Epithelial cell of proximal tubule (primary cell): ENCODE measurements at regions not wholly inside any gene's neighbourhood (a gene's known extent, or its start where the extent isn't known, plus 50 kb on each side); places are given as distances from the start of the nearest gene placed in this dataset.

ENCODE experiments used
- DNase-seq: peaks from one replicate; pipeline ENCODE4 v3.0.0-alpha.2; 2011; ENCODE audit warnings: low read depth
- H3K4me3 ChIP-seq: 2 replicates; pipeline ENCODE4 v1.5.1; 2011; ENCODE audit warnings: low read depth, mild to moderate bottlenecking, low read length
- TF ChIP-seq, protein P1 (sequence below): conservative IDR thresholded peaks from 2 replicates; pipeline ENCODE4 v1.5.1; 2012; ENCODE audit warnings: low read depth, mild to moderate bottlenecking, low read length

DNA sequence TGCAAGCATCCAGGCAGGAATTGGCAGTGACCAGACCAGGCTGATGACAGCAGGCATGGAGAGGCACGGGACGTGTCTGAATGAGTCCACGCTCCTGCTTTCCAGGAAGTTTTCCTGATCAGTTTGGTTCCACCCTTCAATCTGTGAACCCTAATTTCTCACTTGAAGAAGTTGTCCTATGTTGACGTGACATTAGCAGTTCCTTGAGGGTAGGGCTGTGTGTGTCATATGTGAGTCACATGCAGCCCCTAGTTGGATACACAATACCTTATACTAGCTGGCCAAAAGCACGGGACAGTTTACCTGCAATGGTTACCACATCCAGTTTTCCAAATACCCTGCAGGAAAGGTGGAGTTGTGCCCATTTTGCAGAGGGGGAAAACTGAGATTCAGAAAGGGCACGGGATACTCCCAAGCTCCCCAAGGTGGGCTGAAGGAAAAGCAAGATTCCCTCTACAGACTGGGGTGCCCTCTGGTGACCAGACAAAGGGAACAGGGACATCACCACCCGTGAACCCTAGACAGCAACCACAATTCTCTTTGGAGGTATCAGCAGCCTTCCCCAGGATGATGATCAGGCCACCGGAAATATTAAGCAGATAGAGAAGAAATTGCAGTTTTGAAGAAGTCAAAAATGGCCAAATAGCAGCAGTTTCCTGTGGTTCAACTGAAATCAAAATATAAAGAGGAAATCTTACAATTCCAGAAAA lies 194.5 kb downstream of the PHETA1 start:
- no peak overlapping the region for H3K4me3 ChIP-seq
- TF ChIP-seq, protein P1, sequence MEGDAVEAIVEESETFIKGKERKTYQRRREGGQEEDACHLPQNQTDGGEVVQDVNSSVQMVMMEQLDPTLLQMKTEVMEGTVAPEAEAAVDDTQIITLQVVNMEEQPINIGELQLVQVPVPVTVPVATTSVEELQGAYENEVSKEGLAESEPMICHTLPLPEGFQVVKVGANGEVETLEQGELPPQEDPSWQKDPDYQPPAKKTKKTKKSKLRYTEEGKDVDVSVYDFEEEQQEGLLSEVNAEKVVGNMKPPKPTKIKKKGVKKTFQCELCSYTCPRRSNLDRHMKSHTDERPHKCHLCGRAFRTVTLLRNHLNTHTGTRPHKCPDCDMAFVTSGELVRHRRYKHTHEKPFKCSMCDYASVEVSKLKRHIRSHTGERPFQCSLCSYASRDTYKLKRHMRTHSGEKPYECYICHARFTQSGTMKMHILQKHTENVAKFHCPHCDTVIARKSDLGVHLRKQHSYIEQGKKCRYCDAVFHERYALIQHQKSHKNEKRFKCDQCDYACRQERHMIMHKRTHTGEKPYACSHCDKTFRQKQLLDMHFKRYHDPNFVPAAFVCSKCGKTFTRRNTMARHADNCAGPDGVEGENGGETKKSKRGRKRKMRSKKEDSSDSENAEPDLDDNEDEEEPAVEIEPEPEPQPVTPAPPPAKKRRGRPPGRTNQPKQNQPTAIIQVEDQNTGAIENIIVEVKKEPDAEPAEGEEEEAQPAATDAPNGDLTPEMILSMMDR: peak; percentile 37
- DNase-seq: no peak

DNA sequence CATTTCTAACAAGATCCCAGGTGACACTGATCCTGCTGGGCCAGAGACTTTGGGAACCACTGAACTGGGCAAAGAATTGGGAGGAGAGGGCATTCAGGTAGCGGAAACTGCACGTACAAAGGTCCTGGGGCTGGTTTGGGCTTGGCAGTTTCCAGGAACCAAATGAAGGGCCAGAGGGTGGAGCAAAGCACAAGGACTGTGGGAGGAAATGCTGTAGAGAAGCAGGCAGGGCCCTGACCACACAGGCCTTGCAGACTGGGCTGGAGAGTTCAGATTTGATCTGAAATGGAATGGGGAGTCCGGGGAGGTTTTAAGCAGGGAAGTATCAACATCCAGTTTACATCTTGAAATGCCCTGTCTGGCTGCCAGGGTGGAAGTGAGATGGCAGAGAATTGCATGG lies 195.1 kb downstream of the PHETA1 start:
- no peak for DNase-seq
- no peak overlapping the region for H3K4me3 ChIP-seq
- TF ChIP-seq, protein P1: no peak

DNA sequence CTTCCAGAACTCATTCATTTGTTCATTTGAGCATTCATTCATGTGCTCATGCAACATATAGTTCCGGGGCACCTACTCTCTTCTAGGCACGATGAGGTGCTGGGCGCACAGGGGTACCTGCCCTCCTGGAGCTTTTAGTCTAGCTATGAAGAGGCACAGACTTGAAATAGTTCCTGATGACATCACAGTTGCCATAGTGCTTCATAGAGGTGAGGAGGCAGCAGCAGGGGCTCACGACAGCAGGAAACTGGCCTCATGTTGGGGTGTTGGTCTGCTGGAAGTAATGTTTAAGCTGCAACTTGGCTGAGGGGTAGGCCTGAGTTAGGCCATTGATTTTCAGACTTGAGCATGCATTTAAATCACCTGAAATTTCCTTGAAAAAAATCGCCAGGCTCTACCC lies 195.5 kb downstream of the PHETA1 start:
- TF ChIP-seq, protein P1: no peak
- H3K4me3 ChIP-seq: no peak overlapping the region
- no peak for DNase-seq

DNA sequence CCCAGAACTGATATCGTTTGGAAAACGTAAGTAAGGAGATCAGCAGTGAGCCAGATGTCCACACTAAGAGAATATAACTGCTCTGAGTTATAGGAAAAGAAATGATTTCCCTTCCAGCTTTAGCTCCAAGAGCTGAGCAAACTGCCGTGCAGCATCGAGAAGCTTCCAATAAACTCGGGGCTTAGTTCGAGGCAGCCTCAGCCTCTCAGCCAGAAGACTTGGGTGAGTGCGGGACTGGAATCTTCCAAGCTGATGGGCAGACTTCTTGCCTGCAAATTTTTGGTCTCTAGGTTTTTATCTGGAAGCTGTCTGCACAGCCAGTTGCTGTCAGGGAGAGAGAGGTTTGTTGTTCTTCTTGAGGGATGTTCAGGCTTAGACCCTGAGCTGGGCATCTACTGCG lies 196.1 kb downstream of the PHETA1 start:
- DNase-seq: no peak
- TF ChIP-seq, protein P1: no peak

DNA sequence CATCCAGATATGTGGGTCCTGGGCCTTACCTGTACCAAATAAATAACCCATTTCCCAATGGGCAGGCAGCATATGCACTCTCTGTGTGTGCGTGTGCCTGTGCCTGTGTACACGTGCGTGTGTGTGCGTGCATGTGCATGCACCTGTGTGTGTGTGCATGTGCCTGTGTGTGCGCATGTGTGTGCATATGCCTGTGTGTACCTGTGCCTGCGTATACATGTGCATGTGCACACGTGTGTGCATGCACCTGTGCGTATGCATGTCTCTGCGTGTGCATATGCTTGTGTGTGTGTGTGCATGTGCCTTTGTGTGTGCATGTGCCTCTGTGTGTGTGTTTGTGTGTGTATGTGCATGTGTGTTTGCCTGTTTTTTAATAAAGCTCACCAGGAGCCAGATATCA lies 197.1 kb downstream of the PHETA1 start:
- DNase-seq: no peak
- H3K4me3 ChIP-seq: no peak overlapping the region
- TF ChIP-seq, protein P1: no peak

More for the DNA sequence above, 196.1 kb downstream of the PHETA1 start:
- H3K4me3 ChIP-seq: no peak overlapping the region

DNA sequence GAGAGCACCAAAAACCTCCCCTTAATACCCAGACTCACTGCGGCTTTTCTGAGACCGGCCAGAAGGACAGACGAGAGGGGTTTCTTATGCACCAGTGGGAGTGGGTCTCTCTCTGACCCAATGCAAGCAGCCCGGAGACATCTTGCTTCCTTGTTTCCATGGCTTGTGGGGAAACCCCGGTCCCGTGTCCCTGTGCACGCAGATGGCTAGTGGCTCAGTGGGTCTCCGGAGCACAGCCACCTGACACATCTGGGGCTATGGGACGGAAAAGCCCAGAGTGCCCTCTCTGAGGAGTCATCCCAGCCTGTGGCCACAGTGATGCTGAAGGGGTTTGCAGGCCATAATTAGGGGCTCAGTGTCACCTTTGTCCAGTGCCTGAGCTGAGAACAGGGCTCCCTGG lies 197.6 kb downstream of the PHETA1 start:
- no peak for DNase-seq
- TF ChIP-seq, protein P1: no peak
- no peak overlapping the region for H3K4me3 ChIP-seq

DNA sequence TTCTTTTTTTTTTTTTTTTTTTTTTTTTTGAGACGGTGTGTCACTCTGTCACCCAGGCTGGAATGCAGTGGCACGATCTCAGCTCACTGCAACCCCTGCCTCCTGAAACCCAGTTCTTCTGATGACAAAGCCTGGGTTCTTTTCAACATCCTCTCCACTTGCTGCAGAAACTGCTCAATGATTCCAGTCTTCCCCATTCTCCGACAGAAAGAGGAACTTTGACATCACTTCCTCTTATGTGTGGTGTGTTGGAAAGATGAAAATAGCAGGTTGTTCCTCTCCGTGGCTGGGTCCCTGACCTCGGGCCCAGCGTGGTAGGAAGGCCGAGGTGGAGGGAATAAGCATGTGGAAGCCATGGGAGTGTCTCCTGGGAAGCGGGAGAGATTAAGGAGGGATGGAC lies 198.4 kb downstream of the PHETA1 start:
- no peak for DNase-seq
- H3K4me3 ChIP-seq: no peak overlapping the region
- TF ChIP-seq, protein P1: no peak
